ENCODE measurements at regions not wholly inside any gene's neighbourhood (a gene's known extent, or its start where the extent isn't known, plus 50 kb on each side); places are given as distances from the start of the nearest gene placed in this dataset.
"Not testable (repeated sequence)": the region's sequence is repeated elsewhere in the genome, so short reads cannot be mapped to it uniquely, and the experiment has no call there.

GRCh38 chr21:23955135-23955843 is 1652.0 kb downstream of the MRPL39 start:
- Mint-ChIP-seq H3K27me3 (peaks cover 6% of the 10 kb centered on the region), H3K4me3 (peak overlapping the region; percentile 65)
- POLR2A ChIA-PET = interaction anchor here (0.6 kb wide), 1 partner anchor 16 kb away, joined by 3 read pairs; no protein-coding TSS in a partner anchor

GRCh38 chr21:23952269-23952668 is 1655.0 kb downstream of the MRPL39 start:
- Mint-ChIP-seq H3K27me3 (no peaks in the 10 kb centered on the region), H3K36me3 (peaks cover 7% of the 10 kb centered on the region), H3K27ac (no peak overlapping the region), H3K4me1 (peaks cover 38% of the 10 kb centered on the region), H3K4me3 (no peak overlapping the region), H3K9me3 (peaks cover 1% of the 10 kb centered on the region)
- ATAC-seq (ENCODE audit: low read depth) (no peak), DNase-seq (no peak)
- POLR2A ChIA-PET = no interaction called here

More at GRCh38 chr21:23955135-23955843, 1652.0 kb downstream of the MRPL39 start:
- DNase-seq (no peak), ATAC-seq (ENCODE audit: low read depth) (peak; percentile 81)
- peaks cover 7% of the 10 kb centered on the region for H3K36me3 Mint-ChIP-seq
- H3K27ac Mint-ChIP-seq = peak overlapping the region; percentile 55
- peaks cover 26% of the 10 kb centered on the region for H3K4me1 Mint-ChIP-seq
- peaks cover 1% of the 10 kb centered on the region for H3K9me3 Mint-ChIP-seq

DNA sequence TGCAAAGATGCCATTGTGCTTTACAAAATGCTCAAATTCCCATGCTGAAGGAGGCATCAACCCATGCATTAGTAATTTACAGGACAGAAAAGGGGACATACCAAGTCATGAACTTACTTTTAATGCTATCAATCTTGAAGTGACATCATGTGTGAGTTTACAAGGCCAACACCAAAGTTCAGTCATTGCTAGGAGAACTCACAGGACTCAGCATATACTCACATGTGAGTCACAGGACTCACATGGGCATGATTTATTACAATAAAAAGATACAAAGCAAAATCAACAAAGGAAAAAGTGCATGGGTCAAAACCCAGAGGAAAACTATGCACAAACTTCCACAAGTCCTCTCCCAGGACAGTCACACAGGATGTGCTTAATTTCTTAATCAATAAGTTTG is 1656.0 kb downstream of the MRPL39 start:
- no peak for DNase-seq
- H3K4me3 Mint-ChIP-seq = no peak overlapping the region
- ATAC-seq (ENCODE audit: low read depth) = no peak
- H3K27me3 Mint-ChIP-seq = no peaks in the 10 kb centered on the region
- H3K9me3 Mint-ChIP-seq = peaks cover 1% of the 10 kb centered on the region
- H3K36me3 Mint-ChIP-seq = peaks cover 7% of the 10 kb centered on the region
- no peak overlapping the region for H3K27ac Mint-ChIP-seq
- POLR2A ChIA-PET = no interaction called here
- H3K4me1 Mint-ChIP-seq = peaks cover 35% of the 10 kb centered on the region

- H3K27ac Mint-ChIP-seq = peak overlapping the region; percentile 71
- H3K4me3 Mint-ChIP-seq = peak overlapping the region; percentile 53
- H3K4me1 Mint-ChIP-seq = peaks cover 32% of the 10 kb centered on the region
- H3K36me3 Mint-ChIP-seq = peaks cover 7% of the 10 kb centered on the region
- no peaks in the 10 kb centered on the region for H3K27me3 Mint-ChIP-seq
- POLR2A ChIA-PET = no interaction called here
- ATAC-seq (ENCODE audit: low read depth) (peak; percentile 32), DNase-seq (no peak)
- peaks cover 1% of the 10 kb centered on the region for H3K9me3 Mint-ChIP-seq
Measured at GRCh38 chr21:23950344-23950743, 1656.9 kb downstream of the MRPL39 start.

- Mint-ChIP-seq H3K4me1 (peaks cover 29% of the 10 kb centered on the region), H3K4me3 (peak overlapping the region; percentile 30), H3K36me3 (peaks cover 7% of the 10 kb centered on the region), H3K27ac (peak overlapping the region; percentile 47), H3K9me3 (peaks cover 1% of the 10 kb centered on the region), H3K27me3 (no peaks in the 10 kb centered on the region)
- ATAC-seq (ENCODE audit: low read depth) (peak; percentile 82), DNase-seq (no peak)
- POLR2A ChIA-PET = no interaction called here
Measured at GRCh38 chr21:23949493-23949892, 1657.8 kb downstream of the MRPL39 start.

DNA sequence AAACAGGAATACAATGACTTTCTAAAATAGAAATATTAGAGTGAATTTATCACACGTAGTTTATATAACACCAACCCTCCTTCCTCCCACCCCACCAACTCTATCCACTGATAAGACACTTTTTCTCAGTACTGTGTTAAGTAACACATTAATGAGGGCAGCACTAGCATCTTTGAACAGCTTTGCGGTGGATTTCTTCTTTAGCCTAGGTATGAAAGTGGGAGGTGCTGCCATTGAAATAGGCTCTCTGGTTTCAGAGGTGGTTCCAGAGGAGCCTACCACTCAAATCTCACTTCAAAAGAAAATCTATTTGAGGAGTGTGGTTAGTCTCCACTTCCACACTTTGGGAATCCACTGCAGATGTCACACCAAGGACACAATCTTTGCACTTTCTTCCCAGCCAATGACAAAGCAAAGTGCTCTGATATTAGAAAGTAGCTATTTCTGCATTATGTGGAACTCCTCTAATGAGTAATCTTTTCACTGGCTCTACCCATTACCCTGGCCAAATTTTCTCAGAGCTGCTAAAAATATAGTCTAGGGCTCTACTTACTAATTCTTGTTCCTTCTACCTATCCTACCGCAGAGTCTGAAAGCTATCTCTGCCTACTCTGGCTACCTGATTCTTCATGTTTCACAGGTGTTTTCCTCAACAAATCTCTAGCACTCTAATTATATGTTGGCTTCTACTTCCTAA is 1667.8 kb downstream of the MRPL39 start:
- peaks cover 1% of the 10 kb centered on the region for H3K9me3 Mint-ChIP-seq
- H3K27ac Mint-ChIP-seq = no peak overlapping the region
- POLR2A ChIA-PET = no interaction called here
- ATAC-seq (ENCODE audit: low read depth) (no peak), DNase-seq (no peak)
- no peaks in the 10 kb centered on the region for H3K36me3 Mint-ChIP-seq
- H3K4me3 Mint-ChIP-seq = no peak overlapping the region
- no peaks in the 10 kb centered on the region for H3K4me1 Mint-ChIP-seq
- peaks cover 5% of the 10 kb centered on the region for H3K27me3 Mint-ChIP-seq

DNA sequence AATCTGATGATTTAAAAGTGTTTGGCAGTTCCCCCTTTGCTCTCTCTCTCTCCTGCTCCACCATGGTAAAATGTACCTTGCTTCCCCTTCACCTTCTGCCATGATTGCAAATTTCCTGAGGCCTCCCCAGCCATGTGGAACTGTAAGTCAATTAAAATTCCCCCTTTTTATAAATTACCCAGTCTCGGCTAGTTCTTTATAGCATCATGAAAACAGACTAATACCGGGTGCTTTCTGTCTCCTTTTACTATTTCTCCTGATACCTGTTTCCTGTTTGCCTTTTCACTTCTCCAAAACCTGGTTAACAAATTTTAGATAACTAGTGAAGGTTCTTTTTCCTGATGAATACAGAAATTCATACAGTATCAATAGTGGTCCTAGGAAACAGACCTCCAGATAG is 1670.3 kb downstream of the MRPL39 start:
- POLR2A ChIA-PET = no interaction called here
- DNase-seq (no peak), ATAC-seq (ENCODE audit: low read depth) (no peak)
- Mint-ChIP-seq H3K27ac (no peak overlapping the region), H3K4me1 (no peaks in the 10 kb centered on the region), H3K4me3 (no peak overlapping the region), H3K9me3 (peaks cover 1% of the 10 kb centered on the region), H3K36me3 (no peaks in the 10 kb centered on the region), H3K27me3 (peaks cover 9% of the 10 kb centered on the region)

GRCh38 chr21:23936224-23936623 is 1671.1 kb downstream of the MRPL39 start:
- POLR2A ChIA-PET = no interaction called here
- DNase-seq (no peak), ATAC-seq (ENCODE audit: low read depth) (no peak)

GRCh38 chr21:23930565-23930964 is 1676.7 kb downstream of the MRPL39 start:
- H3K4me1 Mint-ChIP-seq = no peaks in the 10 kb centered on the region
- H3K36me3 Mint-ChIP-seq = peaks cover under 1% of the 10 kb centered on the region
- no peak for ATAC-seq (ENCODE audit: low read depth)
- no peaks in the 10 kb centered on the region for H3K9me3 Mint-ChIP-seq
- H3K4me3 Mint-ChIP-seq = no peak overlapping the region
- POLR2A ChIA-PET = no interaction called here
- H3K27me3 Mint-ChIP-seq = peaks cover 11% of the 10 kb centered on the region
- no peak for DNase-seq
- no peak overlapping the region for H3K27ac Mint-ChIP-seq

More at GRCh38 chr21:23936224-23936623, 1671.1 kb downstream of the MRPL39 start:
- Mint-ChIP-seq H3K27me3 (peaks cover 9% of the 10 kb centered on the region), H3K4me1 (no peaks in the 10 kb centered on the region), H3K4me3 (no peak overlapping the region), H3K27ac (no peak overlapping the region), H3K36me3 (no peaks in the 10 kb centered on the region), H3K9me3 (peaks cover 1% of the 10 kb centered on the region)

GRCh38 chr21:23926430-23926829 is 1680.9 kb downstream of the MRPL39 start:
- H3K36me3 Mint-ChIP-seq; POLR2A ChIA-PET; H3K27me3 Mint-ChIP-seq; ATAC-seq (ENCODE audit: low read depth); H3K27ac Mint-ChIP-seq; H3K4me3 Mint-ChIP-seq; H3K9me3 Mint-ChIP-seq; DNase-seq: not testable (repeated sequence)
- peaks cover 14% of the 10 kb centered on the region for H3K4me1 Mint-ChIP-seq

DNA sequence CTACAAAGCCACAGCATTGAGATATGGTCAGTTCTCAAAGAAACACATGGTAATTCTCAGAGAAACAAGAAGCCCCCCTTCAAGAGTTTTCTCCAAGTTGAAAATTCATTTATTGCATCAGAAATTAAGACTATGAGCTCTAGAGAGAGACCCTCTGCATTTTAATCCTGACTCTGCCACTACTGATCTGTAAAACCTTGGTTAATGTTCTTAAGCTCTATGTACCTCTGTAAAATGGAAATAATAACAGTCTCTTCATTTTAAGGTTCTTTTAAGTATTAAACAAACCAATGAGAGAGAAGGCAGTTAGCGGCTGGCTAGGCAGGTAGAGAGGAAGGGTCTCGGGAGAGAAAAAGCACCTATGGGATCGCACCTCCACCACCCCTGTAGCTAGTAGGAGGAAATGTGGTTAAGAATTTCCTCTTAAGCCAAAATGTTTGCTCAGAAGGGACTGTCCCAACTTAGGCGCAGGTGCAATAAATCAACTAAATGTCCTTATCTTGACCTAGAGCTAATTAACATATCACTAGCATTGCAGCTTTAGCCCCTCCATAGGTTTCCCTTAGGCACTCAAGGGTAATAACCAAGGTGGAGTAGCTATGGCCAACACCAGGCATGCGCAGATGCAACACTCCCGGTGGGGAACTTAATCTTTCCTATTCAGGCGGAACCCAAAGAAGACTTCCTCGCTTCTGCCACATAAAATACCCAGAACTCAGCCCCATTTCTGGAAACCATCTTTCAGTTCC is 1685.4 kb downstream of the MRPL39 start:
- Mint-ChIP-seq H3K27ac (peak overlapping the region; percentile 66), H3K9me3 (no peaks in the 10 kb centered on the region), H3K27me3 (peaks cover 8% of the 10 kb centered on the region), H3K4me1 (peaks cover 19% of the 10 kb centered on the region), H3K36me3 (peaks cover 11% of the 10 kb centered on the region), H3K4me3 (peak overlapping the region; percentile 65)
- POLR2A ChIA-PET = interaction anchor here (0.7 kb wide), 1 partner anchor 60 kb away, joined by 3 read pairs; no protein-coding TSS in a partner anchor
- DNase-seq (peak; percentile 34), ATAC-seq (ENCODE audit: low read depth) (peak; percentile 85)

- Mint-ChIP-seq H3K27me3 (no peaks in the 10 kb centered on the region), H3K4me3 (no peak overlapping the region), H3K36me3 (peaks cover 3% of the 10 kb centered on the region), H3K27ac (no peak overlapping the region), H3K4me1 (peaks cover 4% of the 10 kb centered on the region), H3K9me3 (peaks cover 9% of the 10 kb centered on the region)
- ATAC-seq (ENCODE audit: low read depth) (no peak), DNase-seq (no peak)
- POLR2A ChIA-PET = no interaction called here
Measured at GRCh38 chr21:23900727-23901126, 1706.6 kb downstream of the MRPL39 start.

DNA sequence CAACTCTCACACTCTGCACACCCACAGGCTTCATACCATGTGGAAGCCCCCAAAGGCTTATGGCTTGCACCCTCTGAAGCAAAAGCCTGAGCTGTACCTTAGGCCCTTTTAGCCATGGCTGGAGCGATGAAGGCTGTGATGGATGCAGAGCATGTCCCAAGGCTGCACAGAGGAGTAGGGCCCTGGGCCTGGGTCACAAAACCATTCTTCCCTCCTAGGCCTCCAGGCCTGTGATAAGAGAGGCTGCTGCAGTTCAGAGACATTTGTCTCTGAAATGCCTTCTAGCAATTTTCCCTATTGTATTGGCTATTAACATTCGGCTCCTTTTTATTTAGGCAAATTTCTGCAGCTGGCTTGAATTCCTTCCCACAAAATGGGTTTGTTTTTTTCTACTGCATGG is 1707.7 kb downstream of the MRPL39 start:
- H3K36me3 Mint-ChIP-seq = peaks cover 3% of the 10 kb centered on the region
- no peak overlapping the region for H3K27ac Mint-ChIP-seq
- H3K4me3 Mint-ChIP-seq = no peak overlapping the region
- H3K9me3 Mint-ChIP-seq = peaks cover 9% of the 10 kb centered on the region
- no peak for ATAC-seq (ENCODE audit: low read depth)
- H3K4me1 Mint-ChIP-seq = peaks cover 2% of the 10 kb centered on the region
- H3K27me3 Mint-ChIP-seq = no peaks in the 10 kb centered on the region
- POLR2A ChIA-PET = no interaction called here
- DNase-seq = no peak

Measured in activated naive CD8-positive, alpha-beta T cell treated with anti-CD3 and anti-CD28 coated beads, Interleukin-2, amount 10 ng/mL, durations not matched to agents 7 days and 5 days (primary cell).